ENCODE measurements at regions not wholly inside any gene's neighbourhood (a gene's known extent, or its start where the extent isn't known, plus 50 kb on each side); places are given as distances from the start of the nearest gene placed in this dataset.
"Not testable (repeated sequence)": the region's sequence is repeated elsewhere in the genome, so short reads cannot be mapped to it uniquely, and the experiment has no call there.

DNA sequence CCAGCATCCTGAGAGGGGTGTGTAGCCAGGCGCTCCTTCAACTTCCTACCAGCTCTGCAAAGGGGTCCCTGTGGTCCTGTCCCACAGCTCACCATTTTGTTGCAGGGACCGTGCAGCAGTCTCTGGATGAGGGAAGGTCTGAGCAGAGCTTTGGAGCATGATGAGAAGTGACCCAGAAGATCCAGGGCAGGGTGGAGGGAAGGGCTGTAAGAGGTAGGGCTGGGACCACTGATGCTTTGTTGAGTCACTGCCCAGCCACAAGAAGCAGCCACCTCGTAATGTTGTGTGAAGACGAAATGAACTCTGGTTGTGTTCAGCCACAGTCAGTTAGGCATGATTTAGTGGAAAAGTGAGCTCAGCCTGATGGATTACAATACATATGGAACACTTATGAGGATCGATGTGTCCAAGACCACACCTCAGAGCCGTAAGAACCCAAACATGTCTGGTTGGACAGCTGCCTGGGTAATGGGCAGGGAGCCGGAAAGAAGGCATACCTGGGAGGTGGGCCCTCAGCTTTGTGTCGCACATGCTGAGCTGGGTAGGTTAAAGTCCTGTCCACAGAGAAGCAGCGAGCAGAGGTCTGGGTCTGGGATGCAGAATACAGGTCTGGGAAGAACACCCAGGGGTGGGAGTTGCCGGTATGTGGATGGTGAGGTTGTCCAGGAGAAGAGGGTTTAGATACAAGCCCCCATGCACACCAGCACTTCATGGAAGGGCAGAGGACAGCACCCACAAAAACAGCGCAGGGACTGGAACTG, 250.1 kb downstream of the GADD45G start:
- Mint-ChIP-seq H3K27me3 (peaks cover 5% of the 10 kb centered on the region), H3K36me3 (ENCODE audit: low read depth) (no peaks in the 10 kb centered on the region), H3K4me1 (ENCODE audit: low read depth) (no peaks in the 10 kb centered on the region), H3K9me3 (no peaks in the 10 kb centered on the region), H3K4me3 (no peak overlapping the region), H3K27ac (no peak overlapping the region)
- CTCF ChIA-PET = interaction anchor here (0.9 to 1.2 kb wide), 2 partner anchors 251 to 257 kb away, joined by 3 to 4 read pairs; no protein-coding TSS in a partner anchor
- TF ChIP-seq, protein P1, sequence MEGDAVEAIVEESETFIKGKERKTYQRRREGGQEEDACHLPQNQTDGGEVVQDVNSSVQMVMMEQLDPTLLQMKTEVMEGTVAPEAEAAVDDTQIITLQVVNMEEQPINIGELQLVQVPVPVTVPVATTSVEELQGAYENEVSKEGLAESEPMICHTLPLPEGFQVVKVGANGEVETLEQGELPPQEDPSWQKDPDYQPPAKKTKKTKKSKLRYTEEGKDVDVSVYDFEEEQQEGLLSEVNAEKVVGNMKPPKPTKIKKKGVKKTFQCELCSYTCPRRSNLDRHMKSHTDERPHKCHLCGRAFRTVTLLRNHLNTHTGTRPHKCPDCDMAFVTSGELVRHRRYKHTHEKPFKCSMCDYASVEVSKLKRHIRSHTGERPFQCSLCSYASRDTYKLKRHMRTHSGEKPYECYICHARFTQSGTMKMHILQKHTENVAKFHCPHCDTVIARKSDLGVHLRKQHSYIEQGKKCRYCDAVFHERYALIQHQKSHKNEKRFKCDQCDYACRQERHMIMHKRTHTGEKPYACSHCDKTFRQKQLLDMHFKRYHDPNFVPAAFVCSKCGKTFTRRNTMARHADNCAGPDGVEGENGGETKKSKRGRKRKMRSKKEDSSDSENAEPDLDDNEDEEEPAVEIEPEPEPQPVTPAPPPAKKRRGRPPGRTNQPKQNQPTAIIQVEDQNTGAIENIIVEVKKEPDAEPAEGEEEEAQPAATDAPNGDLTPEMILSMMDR (IDR thresholded peaks at IDR 0.05) = no peak
- DNase-seq = no peak
- intact Hi-C loops (cut with micrococcal nuclease) = no loop called here
- POLR2A ChIA-PET = no interaction called here
- no peak for ATAC-seq

DNA sequence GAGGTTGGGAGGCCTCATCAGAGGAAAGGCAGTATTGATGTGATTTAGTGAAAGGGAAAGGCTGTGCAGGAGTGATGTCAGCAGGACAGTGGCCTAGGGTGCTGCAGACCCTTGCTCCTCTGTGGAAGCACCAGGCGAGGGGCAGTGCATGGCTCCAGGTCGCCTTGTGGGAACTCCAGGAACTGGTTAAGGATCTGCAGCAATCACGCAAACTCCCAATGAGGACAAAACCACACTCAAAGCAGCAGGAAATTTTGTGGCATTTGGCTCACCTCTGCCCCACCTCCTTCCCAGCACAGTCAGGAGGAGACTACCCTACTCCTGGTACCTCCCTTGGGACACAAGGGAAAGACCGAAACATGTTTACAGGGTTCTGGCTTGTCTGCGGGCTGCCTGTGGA, 251.5 kb downstream of the GADD45G start:
- ATAC-seq; H3K27me3 Mint-ChIP-seq; H3K27ac Mint-ChIP-seq; DNase-seq; intact Hi-C loops (cut with micrococcal nuclease); CTCF ChIA-PET; H3K4me1 Mint-ChIP-seq (ENCODE audit: low read depth); H3K4me3 Mint-ChIP-seq; POLR2A ChIA-PET; H3K36me3 Mint-ChIP-seq (ENCODE audit: low read depth); H3K9me3 Mint-ChIP-seq: not testable (repeated sequence)

DNA sequence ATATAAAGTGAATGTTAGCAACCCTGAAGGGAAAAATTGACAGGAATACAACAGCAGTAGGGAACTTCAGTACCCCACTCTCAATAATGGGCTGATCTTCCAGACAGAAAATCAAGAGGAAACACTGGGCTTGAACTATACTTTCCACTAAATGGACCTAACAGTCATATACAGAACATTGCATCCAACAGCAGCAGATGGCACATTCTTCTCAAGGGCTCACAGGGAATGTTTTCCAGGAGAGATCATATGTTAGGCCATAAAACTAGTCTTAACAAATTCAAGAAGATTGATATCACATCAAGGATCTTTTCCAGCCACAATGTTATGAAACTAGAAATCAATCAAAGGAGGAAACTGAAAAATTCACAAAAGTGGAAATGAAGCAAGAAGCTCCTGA, 252.1 kb downstream of the GADD45G start:
- CTCF ChIA-PET; intact Hi-C loops (cut with micrococcal nuclease); ATAC-seq; H3K4me1 Mint-ChIP-seq (ENCODE audit: low read depth); H3K27ac Mint-ChIP-seq; H3K27me3 Mint-ChIP-seq; POLR2A ChIA-PET; H3K36me3 Mint-ChIP-seq (ENCODE audit: low read depth); H3K4me3 Mint-ChIP-seq; DNase-seq; H3K9me3 Mint-ChIP-seq: not testable (repeated sequence)

DNA sequence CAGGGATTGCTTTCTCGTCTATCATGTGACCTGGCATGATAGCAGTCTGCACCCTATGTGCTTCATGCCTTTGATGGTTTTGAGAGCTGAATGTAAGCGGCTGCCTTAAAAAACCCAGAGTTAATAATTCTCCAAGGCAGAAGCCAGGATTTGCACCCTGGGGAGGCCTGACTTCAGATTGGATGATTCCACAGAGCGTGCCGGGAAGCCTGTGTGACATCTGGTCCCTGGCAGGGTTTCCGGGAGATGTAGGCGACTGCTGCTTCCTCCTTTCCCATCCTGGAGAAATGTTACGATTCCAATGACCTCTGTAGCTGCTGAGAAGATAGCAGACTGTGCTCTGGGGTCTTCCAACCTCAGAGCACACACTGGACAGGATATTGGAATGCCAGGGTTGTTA, 255.0 kb downstream of the GADD45G start:
- H3K4me1 Mint-ChIP-seq (ENCODE audit: low read depth); H3K27ac Mint-ChIP-seq; intact Hi-C loops (cut with micrococcal nuclease); H3K4me3 Mint-ChIP-seq; CTCF ChIA-PET; ATAC-seq; POLR2A ChIA-PET; H3K27me3 Mint-ChIP-seq; DNase-seq; H3K36me3 Mint-ChIP-seq (ENCODE audit: low read depth); H3K9me3 Mint-ChIP-seq: not testable (repeated sequence)

DNA sequence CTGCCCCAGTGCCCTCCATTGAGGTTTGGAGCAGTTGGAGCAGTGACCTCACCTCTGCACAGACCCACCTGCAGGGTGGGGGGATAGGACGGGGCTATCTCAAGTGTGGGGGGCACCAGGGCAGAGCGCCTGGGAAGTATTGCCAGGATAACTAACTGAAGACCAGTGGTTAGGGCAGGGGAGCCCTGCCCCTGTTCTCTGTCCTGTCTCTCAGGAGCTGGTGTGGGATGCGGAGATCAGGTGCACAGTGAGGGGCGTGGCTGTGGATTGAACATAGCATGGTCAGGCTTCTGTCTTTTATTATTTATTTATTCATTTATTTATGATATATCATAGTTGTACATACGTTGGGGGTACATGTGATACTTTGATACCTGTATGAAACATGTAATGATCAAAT, 256.6 kb downstream of the GADD45G start:
- ATAC-seq; H3K36me3 Mint-ChIP-seq (ENCODE audit: low read depth); H3K9me3 Mint-ChIP-seq; CTCF ChIA-PET; intact Hi-C loops (cut with micrococcal nuclease); DNase-seq; H3K27me3 Mint-ChIP-seq; H3K4me1 Mint-ChIP-seq (ENCODE audit: low read depth); H3K27ac Mint-ChIP-seq; H3K4me3 Mint-ChIP-seq; POLR2A ChIA-PET: not testable (repeated sequence)

DNA sequence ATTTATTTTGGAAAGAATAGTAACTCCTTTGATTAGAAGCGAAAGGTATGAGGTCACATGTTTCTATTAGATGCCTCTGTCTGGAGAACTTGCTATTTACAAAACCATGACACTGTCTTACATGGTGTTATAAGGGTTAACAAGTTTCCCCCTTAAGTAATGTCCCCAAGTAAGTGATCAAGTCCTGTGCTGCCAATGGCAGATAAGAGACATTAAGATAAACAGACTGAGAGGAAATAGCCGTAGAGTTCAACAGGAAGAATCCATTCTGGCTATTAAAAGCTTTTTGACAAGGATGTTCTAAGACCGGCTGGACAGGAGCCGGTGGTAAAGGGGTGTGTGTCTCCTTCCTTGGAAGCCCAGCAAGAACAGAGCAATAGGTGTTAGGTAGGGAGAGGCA, 257.5 kb downstream of the GADD45G start:
- no peaks in the 10 kb centered on the region for H3K9me3 Mint-ChIP-seq
- POLR2A ChIA-PET = no interaction called here
- DNase-seq (no peak), ATAC-seq (no peak)
- intact Hi-C loops (cut with micrococcal nuclease) = no loop called here
- H3K27ac Mint-ChIP-seq = no peak overlapping the region
- peaks cover 5% of the 10 kb centered on the region for H3K27me3 Mint-ChIP-seq
- CTCF ChIA-PET = no interaction called here
- H3K4me1 Mint-ChIP-seq (ENCODE audit: low read depth) = no peaks in the 10 kb centered on the region
- TF ChIP-seq, protein P1 (IDR thresholded peaks at IDR 0.05) = no peak
- no peak overlapping the region for H3K4me3 Mint-ChIP-seq
- H3K36me3 Mint-ChIP-seq (ENCODE audit: low read depth) = no peaks in the 10 kb centered on the region

DNA sequence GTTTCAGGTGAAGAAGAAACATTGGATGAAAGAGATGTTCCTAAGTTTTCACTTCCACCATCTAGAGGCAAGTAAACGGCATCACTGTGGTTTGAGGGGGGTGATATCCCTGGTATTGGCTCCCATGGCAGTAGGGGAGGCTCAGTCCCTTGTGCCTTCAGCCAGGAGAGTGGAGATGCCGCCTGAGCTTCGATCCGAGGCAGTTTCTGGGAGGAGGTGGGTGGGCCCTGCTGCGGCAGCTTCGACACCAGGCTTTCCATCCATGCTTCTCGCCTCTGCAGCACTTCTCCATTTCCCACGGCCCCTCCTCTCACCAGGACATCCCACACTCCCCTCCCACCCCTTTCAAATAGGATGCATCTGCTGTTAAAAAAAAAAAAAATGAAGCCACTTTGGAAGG, 258.3 kb downstream of the GADD45G start:
- Mint-ChIP-seq H3K36me3 (ENCODE audit: low read depth) (no peaks in the 10 kb centered on the region), H3K4me1 (ENCODE audit: low read depth) (no peaks in the 10 kb centered on the region), H3K27me3 (peaks cover 3% of the 10 kb centered on the region), H3K27ac (no peak overlapping the region), H3K9me3 (no peaks in the 10 kb centered on the region), H3K4me3 (no peak overlapping the region)
- no peak for ATAC-seq
- no peak for DNase-seq
- CTCF ChIA-PET = interaction anchor here (0.7 kb wide), 1 partner anchor 236 kb away, joined by 3 read pairs; no protein-coding TSS in a partner anchor
- intact Hi-C loops (cut with micrococcal nuclease) = no loop called here
- POLR2A ChIA-PET = interaction anchor here (0.7 kb wide), 1 partner anchor 909 kb away, joined by 3 read pairs; no protein-coding TSS in a partner anchor
- TF ChIP-seq, protein P1 (IDR thresholded peaks at IDR 0.05) = no peak

All from activated CD8-positive, alpha-beta T cell treated with anti-CD3 and anti-CD28 coated beads for 36 hours (primary cell).